NT2/D1 (cell line): ENCODE measurements at regions not wholly inside any gene's neighbourhood (a gene's known extent, or its start where the extent isn't known, plus 50 kb on each side); places are given as distances from the start of the nearest gene placed in this dataset.

ENCODE experiments used
- SUZ12 ChIP-seq: IDR thresholded peaks from 2 replicates; pipeline ENCODE4 v1.6.1; 2011; ENCODE audit not compliant: insufficient read length, insufficient read depth; ENCODE audit errors: extremely low read depth
- YY1 ChIP-seq: IDR thresholded peaks from 2 replicates; pipeline ENCODE4 v1.6.1; 2011; ENCODE audit not compliant: insufficient read length, insufficient read depth
- ZNF274 ChIP-seq: IDR thresholded peaks from 2 replicates; pipeline ENCODE4 v1.6.1; 2011; ENCODE audit warnings: mild to moderate bottlenecking, low read depth, low read length

- TF ChIP-seq YY1 = no peak
- no peak for TF ChIP-seq ZNF274
- TF ChIP-seq SUZ12 = no peak
Measured at GRCh38 chr1:106897976-106898375, 158.5 kb upstream of the PRMT6 start.
